ENCODE measurements at regions not wholly inside any gene's neighbourhood (a gene's known extent, or its start where the extent isn't known, plus 50 kb on each side); places are given as distances from the start of the nearest gene placed in this dataset.

DNA sequence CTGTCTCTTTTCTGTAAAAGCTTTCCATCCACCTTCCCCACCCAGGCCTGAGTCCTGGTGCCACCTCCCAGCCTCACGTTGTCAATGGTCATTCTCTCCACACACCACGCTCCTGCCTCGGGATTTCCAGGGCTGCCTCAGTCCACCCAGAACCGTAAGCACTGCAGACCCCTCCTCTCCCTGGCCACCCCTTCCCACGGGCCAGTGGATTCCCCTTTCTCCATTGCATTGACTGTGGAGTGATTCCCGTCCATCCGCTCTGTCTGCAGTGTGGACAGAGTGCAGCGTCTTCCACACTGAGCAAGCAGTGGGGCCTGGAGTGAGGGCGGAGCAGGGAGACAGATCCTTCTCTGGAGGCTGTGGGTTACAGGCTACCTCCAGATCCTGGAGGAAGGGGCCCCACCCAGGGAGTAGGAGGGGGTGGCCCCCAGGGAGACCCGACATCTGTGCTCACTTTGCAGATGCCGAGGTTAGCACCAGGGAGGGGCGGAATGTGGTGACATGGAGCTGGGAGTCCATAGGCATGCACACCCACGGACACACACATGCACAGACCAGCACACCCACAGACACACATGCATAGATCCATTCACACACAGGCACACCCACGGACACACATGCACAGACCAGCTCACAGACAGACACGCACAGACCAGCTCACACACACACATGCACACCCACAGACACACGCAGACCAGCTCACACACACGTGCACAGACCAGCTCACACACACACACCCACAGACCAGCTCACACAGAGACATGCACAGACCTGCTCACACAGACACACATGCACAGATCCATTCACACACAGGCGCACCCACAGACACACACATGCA is 109.6 kb upstream of the B3GAT1 start:
- Histone ChIP-seq H3K4me3 (no peak overlapping the region), H3K9me3 (no peaks in the 10 kb centered on the region), H3K27me3 (ENCODE audit: low read depth) (peaks cover under 1% of the 10 kb centered on the region; the same call in 1 of the 2 replicates), H3K36me3 (replicated peaks) (no peaks in the 10 kb centered on the region), H3K4me1 (no peaks in the 10 kb centered on the region)
- DNase-seq (ENCODE audit: low spot score in 2 of 2): no peak
- in situ Hi-C loops (cut with MboI; ENCODE audit: low sequenced_read_pairs): no loop called here

DNA sequence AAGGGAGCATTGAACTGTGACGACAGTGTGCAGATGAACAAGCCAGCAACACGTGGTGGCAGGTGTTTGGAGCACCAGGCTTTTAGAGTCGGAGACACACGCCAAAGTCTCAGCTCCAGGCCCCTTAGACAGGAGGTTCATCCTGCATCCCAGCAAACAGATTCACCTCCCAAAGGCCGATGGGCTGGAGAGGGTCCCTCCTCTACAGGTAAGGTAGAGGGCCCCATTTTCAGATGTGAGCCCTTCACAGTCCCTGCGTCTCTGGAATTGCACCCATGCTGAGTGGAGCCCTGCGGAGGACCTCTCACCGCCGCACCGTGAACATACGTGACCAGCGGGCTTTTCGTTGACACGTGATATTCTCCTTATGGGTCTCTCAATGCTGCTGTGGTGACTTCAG is 109.0 kb upstream of the B3GAT1 start:
- Histone ChIP-seq H3K4me3 (no peak overlapping the region), H3K4me1 (no peaks in the 10 kb centered on the region), H3K27me3 (ENCODE audit: low read depth) (no peaks in the 10 kb centered on the region), H3K36me3 (replicated peaks) (no peaks in the 10 kb centered on the region), H3K9me3 (no peaks in the 10 kb centered on the region)
- in situ Hi-C loops (cut with MboI; ENCODE audit: low sequenced_read_pairs): no loop called here
- no peak for DNase-seq (ENCODE audit: low spot score in 2 of 2)

- no peaks in the 10 kb centered on the region for H3K36me3 ChIP-seq (replicated peaks)
- no peaks in the 10 kb centered on the region for H3K4me1 ChIP-seq
- H3K27me3 ChIP-seq (ENCODE audit: low read depth): no peaks in the 10 kb centered on the region
- no peak overlapping the region for H3K4me3 ChIP-seq
- DNase-seq (ENCODE audit: low spot score in 2 of 2): no peak
- no peaks in the 10 kb centered on the region for H3K9me3 ChIP-seq
- in situ Hi-C loops (cut with MboI; ENCODE audit: low sequenced_read_pairs): no loop called here
These were observed 107.7 kb upstream of the B3GAT1 start for GRCh38 chr11:134519788-134520187.

- in situ Hi-C loops (cut with MboI; ENCODE audit: low sequenced_read_pairs): no loop called here
- H3K4me3 ChIP-seq: no peak overlapping the region
- no peaks in the 10 kb centered on the region for H3K9me3 ChIP-seq
- H3K27me3 ChIP-seq (ENCODE audit: low read depth): no peaks in the 10 kb centered on the region
- H3K36me3 ChIP-seq (replicated peaks): no peaks in the 10 kb centered on the region
- DNase-seq (ENCODE audit: low spot score in 2 of 2): no peak
- H3K4me1 ChIP-seq: no peaks in the 10 kb centered on the region
These were observed 107.3 kb upstream of the B3GAT1 start for GRCh38 chr11:134519390-134519750.

- Histone ChIP-seq H3K27me3 (ENCODE audit: low read depth) (no peaks in the 10 kb centered on the region; the same call in 1 of the 2 replicates), H3K4me3 (no peak overlapping the region), H3K4me1 (no peaks in the 10 kb centered on the region), H3K9me3 (no peaks in the 10 kb centered on the region), H3K36me3 (replicated peaks) (no peaks in the 10 kb centered on the region)
- DNase-seq (ENCODE audit: low spot score in 2 of 2): no peak
- in situ Hi-C loops (cut with MboI; ENCODE audit: low sequenced_read_pairs): no loop called here
These were observed 106.8 kb upstream of the B3GAT1 start for GRCh38 chr11:134518616-134519389.

DNA sequence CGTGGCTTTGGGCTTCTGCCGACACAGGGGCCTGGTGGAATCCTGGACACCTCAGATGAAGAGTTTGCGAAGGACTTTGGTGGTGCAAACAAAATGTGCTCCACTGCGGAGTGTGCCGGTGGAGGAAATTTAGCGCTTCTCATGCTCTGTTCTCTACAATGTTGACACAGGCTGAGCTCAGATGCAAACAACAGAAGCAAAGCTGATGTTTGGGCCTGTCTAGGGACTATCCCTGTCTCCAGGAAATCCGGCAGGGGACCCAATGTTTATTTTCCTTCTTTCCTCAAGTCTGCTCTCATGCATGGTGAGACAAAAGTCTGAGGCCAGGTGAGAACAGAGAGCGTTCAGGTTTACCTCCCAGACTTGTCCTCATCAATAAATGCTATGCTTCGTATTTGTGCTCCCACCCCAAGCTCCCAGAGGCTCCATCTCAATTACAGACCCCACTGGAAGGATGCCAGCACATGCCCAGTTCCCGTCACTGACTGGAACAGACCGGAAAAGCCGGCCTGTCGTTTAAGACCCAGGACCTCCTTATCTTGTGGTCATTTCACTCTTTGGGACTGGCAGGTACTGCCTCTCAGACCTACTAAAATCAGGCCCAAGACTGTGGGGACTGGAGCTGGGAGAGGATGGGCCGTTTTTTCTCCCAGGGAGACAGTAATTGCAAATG is 105.7 kb upstream of the B3GAT1 start:
- in situ Hi-C loops (cut with MboI; ENCODE audit: low sequenced_read_pairs): no loop called here
- DNase-seq (ENCODE audit: low spot score in 2 of 2): no peak
- Histone ChIP-seq H3K9me3 (no peaks in the 10 kb centered on the region), H3K36me3 (replicated peaks) (no peaks in the 10 kb centered on the region), H3K4me3 (no peak overlapping the region), H3K27me3 (ENCODE audit: low read depth) (no peaks in the 10 kb centered on the region; the same call in 1 of the 2 replicates), H3K4me1 (no peaks in the 10 kb centered on the region)

- H3K4me1 ChIP-seq: no peaks in the 10 kb centered on the region
- H3K4me3 ChIP-seq: no peak overlapping the region
- no peaks in the 10 kb centered on the region for H3K36me3 ChIP-seq (replicated peaks)
- H3K27me3 ChIP-seq (ENCODE audit: low read depth): no peaks in the 10 kb centered on the region; the same call in 1 of the 2 replicates
- H3K9me3 ChIP-seq: no peaks in the 10 kb centered on the region
- no peak for DNase-seq (ENCODE audit: low spot score in 2 of 2)
- in situ Hi-C loops (cut with MboI; ENCODE audit: low sequenced_read_pairs): no loop called here
These were observed 105.1 kb upstream of the B3GAT1 start for GRCh38 chr11:134517115-134517514.

- H3K36me3 ChIP-seq (replicated peaks): no peaks in the 10 kb centered on the region
These were observed 104.5 kb upstream of the B3GAT1 start for GRCh38 chr11:134516529-134516928.

GRCh38 chr11:134515081-134515960 is 103.3 kb upstream of the B3GAT1 start:
- H3K4me3 ChIP-seq: no peak overlapping the region
- no peaks in the 10 kb centered on the region for H3K36me3 ChIP-seq (replicated peaks)
- no peaks in the 10 kb centered on the region; the same call in 1 of the 2 replicates for H3K27me3 ChIP-seq (ENCODE audit: low read depth)
- H3K9me3 ChIP-seq: no peaks in the 10 kb centered on the region
- DNase-seq (ENCODE audit: low spot score in 2 of 2): no peak
- in situ Hi-C loops (cut with MboI; ENCODE audit: low sequenced_read_pairs): no loop called here
- H3K4me1 ChIP-seq: no peaks in the 10 kb centered on the region

More at GRCh38 chr11:134516529-134516928, 104.5 kb upstream of the B3GAT1 start:
- DNase-seq (ENCODE audit: low spot score in 2 of 2): no peak
- in situ Hi-C loops (cut with MboI; ENCODE audit: low sequenced_read_pairs): no loop called here
- H3K4me1 ChIP-seq: no peaks in the 10 kb centered on the region
- H3K27me3 ChIP-seq (ENCODE audit: low read depth): no peaks in the 10 kb centered on the region; the same call in 1 of the 2 replicates
- no peak overlapping the region for H3K4me3 ChIP-seq
- no peaks in the 10 kb centered on the region for H3K9me3 ChIP-seq

- in situ Hi-C loops (cut with MboI; ENCODE audit: low sequenced_read_pairs): no loop called here
- Histone ChIP-seq H3K27me3 (ENCODE audit: low read depth) (peaks cover 2% of the 10 kb centered on the region), H3K9me3 (no peaks in the 10 kb centered on the region), H3K4me1 (no peaks in the 10 kb centered on the region), H3K36me3 (replicated peaks) (no peaks in the 10 kb centered on the region), H3K4me3 (no peak overlapping the region)
- no peak for DNase-seq (ENCODE audit: low spot score in 2 of 2)
These were observed 102.4 kb upstream of the B3GAT1 start for GRCh38 chr11:134514354-134514951.

DNA sequence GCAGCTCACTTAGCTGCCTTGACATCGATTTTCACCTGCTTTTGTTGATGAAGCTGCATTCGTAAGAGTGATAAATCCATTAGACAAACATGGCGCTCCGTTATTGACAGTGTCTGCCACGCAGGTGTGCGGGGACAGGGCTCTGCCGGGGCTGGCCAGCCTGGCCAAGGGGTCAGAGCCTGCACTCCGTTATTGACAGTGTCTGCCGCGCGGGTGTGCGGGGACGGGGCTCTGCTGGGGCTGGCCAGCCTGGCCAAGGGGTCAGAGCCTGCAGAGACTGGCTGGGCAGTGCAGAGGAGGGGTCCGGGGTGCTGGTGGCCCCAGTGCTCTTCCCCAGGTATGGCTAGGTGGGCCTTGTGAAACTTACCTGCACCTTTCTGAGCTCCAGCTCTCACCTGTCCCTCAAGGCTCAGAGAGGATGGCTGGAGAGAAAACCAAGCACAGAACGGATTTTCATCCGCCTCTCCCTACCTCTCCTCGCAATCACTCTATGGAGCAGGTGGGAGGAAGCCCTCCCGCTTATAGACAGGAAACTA is 101.6 kb upstream of the B3GAT1 start:
- H3K4me1 ChIP-seq: no peaks in the 10 kb centered on the region
- DNase-seq (ENCODE audit: low spot score in 2 of 2): no peak
- peaks cover 4% of the 10 kb centered on the region for H3K27me3 ChIP-seq (ENCODE audit: low read depth)
- in situ Hi-C loops (cut with MboI; ENCODE audit: low sequenced_read_pairs): no loop called here
- H3K9me3 ChIP-seq: no peaks in the 10 kb centered on the region
- no peak overlapping the region for H3K4me3 ChIP-seq
- H3K36me3 ChIP-seq (replicated peaks): no peaks in the 10 kb centered on the region

DNA sequence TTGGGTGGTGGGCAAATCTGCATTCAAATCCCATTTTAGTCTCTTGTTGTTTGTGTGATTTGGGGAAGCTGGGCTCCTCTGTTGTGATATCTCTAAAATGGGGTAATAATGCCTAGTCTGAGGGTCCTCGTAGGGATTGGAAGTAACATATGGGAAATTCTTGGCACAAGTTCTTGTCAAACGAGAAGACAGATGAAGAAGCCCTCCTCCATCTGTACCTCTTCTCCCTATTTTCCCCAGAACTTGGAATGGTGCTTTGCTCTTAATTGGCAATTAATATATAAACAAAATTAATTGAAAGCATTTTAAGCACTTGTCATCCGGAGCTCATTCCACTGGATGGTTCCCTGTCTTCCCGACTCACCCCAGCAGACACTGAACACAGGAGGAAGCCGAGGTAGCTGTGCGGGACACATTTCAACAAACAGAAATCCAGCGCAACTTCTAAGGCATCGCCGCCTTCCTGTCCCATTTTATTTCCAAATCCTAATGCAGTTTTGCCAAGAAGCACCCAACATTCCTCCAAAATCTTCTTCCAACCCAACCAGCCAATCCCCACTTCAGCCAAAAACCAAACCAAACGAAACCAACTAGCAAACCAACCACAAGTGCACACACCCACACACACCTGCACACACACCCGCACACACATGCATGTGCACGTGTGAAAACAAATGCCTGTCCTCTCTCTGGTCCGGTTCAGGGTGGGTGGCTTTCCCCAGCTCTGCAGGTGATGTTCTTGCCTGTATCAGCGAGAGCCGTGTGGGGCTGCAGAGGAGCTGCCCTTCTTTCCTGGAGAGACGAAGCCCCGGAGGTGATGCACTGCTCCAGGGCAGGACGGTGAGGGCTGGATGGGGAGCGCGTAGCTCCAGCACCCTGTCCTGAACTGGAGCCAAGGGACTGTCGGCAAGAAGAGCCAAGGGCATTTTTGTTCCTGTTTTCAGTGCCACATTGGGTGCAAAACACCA is 100.8 kb upstream of the B3GAT1 start:
- in situ Hi-C loops (cut with MboI; ENCODE audit: low sequenced_read_pairs): no loop called here
- Histone ChIP-seq H3K36me3 (replicated peaks) (no peaks in the 10 kb centered on the region), H3K27me3 (ENCODE audit: low read depth) (peaks cover 4% of the 10 kb centered on the region), H3K9me3 (no peaks in the 10 kb centered on the region), H3K4me3 (no peak overlapping the region), H3K4me1 (no peaks in the 10 kb centered on the region)
- DNase-seq (ENCODE audit: low spot score in 2 of 2): no peak
